ENCODE measurements at regions not wholly inside any gene's neighbourhood (a gene's known extent, or its start where the extent isn't known, plus 50 kb on each side); places are given as distances from the start of the nearest gene placed in this dataset.

DNA sequence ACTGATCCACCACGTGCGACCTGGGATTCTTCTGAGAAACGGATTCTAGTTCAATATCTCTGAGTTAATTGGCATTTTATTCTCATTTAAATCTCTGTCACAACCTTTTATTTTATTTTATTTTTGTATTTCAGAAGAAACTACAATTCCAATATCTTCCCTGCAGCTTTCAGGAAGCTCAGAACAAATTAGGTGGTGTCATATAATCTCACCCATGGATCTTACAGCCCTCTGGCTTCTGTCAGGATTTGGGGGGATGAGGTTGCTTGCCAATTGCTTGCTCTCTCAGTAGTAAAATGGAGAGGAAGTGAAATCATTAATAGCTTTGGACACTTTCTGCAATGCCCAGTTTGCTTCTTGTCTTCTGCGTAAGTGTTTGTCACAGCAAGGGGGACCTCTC lies 205.4 kb downstream of the TLE3 start:
- no peak for TF ChIP-seq POLR2A (IDR thresholded peaks at IDR 0.05; ENCODE audit: low read length)
- TF ChIP-seq GATA1 (IDR thresholded peaks at IDR 0.05; ENCODE audit: low read depth, low read length): no peak
